HG03558 (cell line): ENCODE measurements at regions not wholly inside any gene's neighbourhood (a gene's known extent, or its start where the extent isn't known, plus 50 kb on each side); places are given as distances from the start of the nearest gene placed in this dataset.

ENCODE experiments used
- ATAC-seq: cut with Tn5 transposase; IDR thresholded peaks from one replicate; pipeline ENCODE4 v1.9.1; 2021; ENCODE audit warnings: moderate number of reproducible peaks; ENCODE audit not compliant: unreplicated experiment; ENCODE audit errors: extremely low read depth

GRCh38 chr14:66377574-66377973 lies 108.6 kb upstream of the CCDC196 start:
- ATAC-seq = no peak

- no peak for ATAC-seq
These were observed 107.3 kb upstream of the CCDC196 start for GRCh38 chr14:66378712-66379505.

- ATAC-seq = no peak
These were observed 106.0 kb upstream of the CCDC196 start for GRCh38 chr14:66380143-66380542.

GRCh38 chr14:66381755-66382154 lies 104.4 kb upstream of the CCDC196 start:
- ATAC-seq = no peak

- no peak for ATAC-seq
These were observed 102.9 kb upstream of the CCDC196 start for GRCh38 chr14:66383257-66383656.

GRCh38 chr14:66383771-66384170 lies 102.4 kb upstream of the CCDC196 start:
- ATAC-seq = no peak

GRCh38 chr14:66388516-66388915 lies 97.7 kb upstream of the CCDC196 start:
- ATAC-seq = no peak

- ATAC-seq = no peak
These were observed 96.7 kb upstream of the CCDC196 start for GRCh38 chr14:66389481-66389880.

- ATAC-seq = no peak
These were observed 90.9 kb upstream of the CCDC196 start for GRCh38 chr14:66395300-66395699.

GRCh38 chr14:66396164-66396563 lies 90.0 kb upstream of the CCDC196 start:
- no peak for ATAC-seq

- ATAC-seq = no peak
These were observed 87.7 kb upstream of the CCDC196 start for GRCh38 chr14:66398437-66398836.

GRCh38 chr14:66401449-66402095 lies 84.6 kb upstream of the CCDC196 start:
- no peak for ATAC-seq

GRCh38 chr14:66403183-66403582 lies 83.0 kb upstream of the CCDC196 start:
- no peak for ATAC-seq

- no peak for ATAC-seq
These were observed 82.1 kb upstream of the CCDC196 start for GRCh38 chr14:66404051-66404545.

- ATAC-seq = no peak
These were observed 81.0 kb upstream of the CCDC196 start for GRCh38 chr14:66405158-66405557.

GRCh38 chr14:66413901-66414300 lies 72.3 kb upstream of the CCDC196 start:
- no peak for ATAC-seq

GRCh38 chr14:66414511-66414910 lies 71.7 kb upstream of the CCDC196 start:
- no peak for ATAC-seq

- ATAC-seq = no peak
These were observed 65.7 kb upstream of the CCDC196 start for GRCh38 chr14:66420251-66421006.

- no peak for ATAC-seq
These were observed 63.9 kb upstream of the CCDC196 start for GRCh38 chr14:66421990-66422946.

- ATAC-seq = no peak
These were observed 60.8 kb upstream of the CCDC196 start for GRCh38 chr14:66425402-66425801.
